Neural cell (in vitro differentiated cells): ENCODE measurements at regions not wholly inside any gene's neighbourhood (a gene's known extent, or its start where the extent isn't known, plus 50 kb on each side); places are given as distances from the start of the nearest gene placed in this dataset.

Source experiments
- H2AFZ ChIP-seq: fragments of 200-600, 300-800 bp; sonication (generic), shearing (Covaris generic); 2 replicates; pipeline ENCODE4 v1.6.0; 2014; ENCODE audit warnings: low read depth, mild to moderate bottlenecking, antibody characterized with exemption, low read length, moderate library complexity
- H3F3A ChIP-seq: fragments of 200-600 bp; shearing (Covaris generic); 2 replicates; pipeline ENCODE4 v1.6.1; 2016; ENCODE audit warnings: mild to moderate bottlenecking, moderate library complexity, mixed read lengths, antibody characterized with exemption, low read length; ENCODE audit not compliant: insufficient read depth, poor library complexity, severe bottlenecking
- H3K27ac ChIP-seq: fragments of 200-600, 300-800 bp; sonication (generic), shearing (Covaris generic); 2 replicates; pipeline ENCODE4 v1.5.1; 2014; ENCODE audit warnings: mild to moderate bottlenecking, low read length, moderate library complexity
- H3K27me3 ChIP-seq: fragments of 300-800, 200-600 bp; sonication (generic), shearing (Covaris generic); 2 replicates; pipeline ENCODE4 v1.6.0; 2014; ENCODE audit warnings: mild to moderate bottlenecking, low read depth, low read length, moderate library complexity; ENCODE audit not compliant: insufficient read depth
- H3K36me3 ChIP-seq: fragments of 300-800, 200-600 bp; sonication (generic), shearing (Covaris generic); 2 replicates; pipeline ENCODE4 v1.5.1; 2014; ENCODE audit warnings: mild to moderate bottlenecking, antibody characterized with exemption, low read length, moderate library complexity; ENCODE audit not compliant: insufficient read depth
- H3K4me2 ChIP-seq: fragments of 300-800, 200-600 bp; sonication (generic), shearing (Covaris generic); 2 replicates; pipeline ENCODE4 v1.6.0; 2014; ENCODE audit warnings: mild to moderate bottlenecking, low read length
- H3K4me3 ChIP-seq: fragments of 300-800, 200-600 bp; sonication (generic), shearing (Covaris generic); 2 replicates; pipeline ENCODE4 v1.5.1; 2014; ENCODE audit warnings: mild to moderate bottlenecking, low read length, moderate library complexity
- H3K79me2 ChIP-seq: fragments of 200-600 bp; shearing (Covaris generic); replicated peaks from 2 replicates; pipeline ENCODE4 v1.6.0; 2014; ENCODE audit warnings: mild to moderate bottlenecking, low read length, moderate library complexity; ENCODE audit not compliant: insufficient read depth
- H3K9ac ChIP-seq: fragments of 300-800, 200-600 bp; sonication (generic), shearing (Covaris generic); 2 replicates; pipeline ENCODE4 v1.6.1; 2016; ENCODE audit warnings: mild to moderate bottlenecking, low read length, mixed read lengths
- H3K9me2 ChIP-seq: fragments of 200-600 bp; shearing (Covaris generic); 2 replicates; pipeline ENCODE4 v1.6.1; 2016; ENCODE audit warnings: mild to moderate bottlenecking, low read length, mixed read lengths; ENCODE audit not compliant: insufficient read depth
- H3K9me3 ChIP-seq: fragments of 200-600, 300-800 bp; sonication (generic), shearing (Covaris generic); 2 replicates; pipeline ENCODE4 v1.6.1; 2016; ENCODE audit warnings: mild to moderate bottlenecking, mixed run types, low read length, moderate library complexity, mixed read lengths
- H4K20me1 ChIP-seq: fragments of 200-600 bp; shearing (Covaris generic); 2 replicates; pipeline ENCODE4 v1.6.1; 2016; ENCODE audit warnings: mild to moderate bottlenecking, mixed run types; ENCODE audit not compliant: insufficient read depth
- EP300 ChIP-seq: fragments of 450-650 bp; conservative IDR thresholded peaks from 2 replicates; pipeline ENCODE4 v1.6.1; 2014; ENCODE audit warnings: antibody characterized with exemption, mild to moderate bottlenecking, moderate library complexity; ENCODE audit not compliant: poor library complexity, severe bottlenecking
- EZH2 ChIP-seq: fragments of 200-600, 300-800 bp; shearing (Covaris generic), sonication (generic); IDR thresholded peaks from 2 replicates; pipeline ENCODE4 v1.6.1; 2014; ENCODE audit warnings: antibody characterized with exemption, low read length, borderline replicate concordance, mild to moderate bottlenecking; ENCODE audit not compliant: insufficient read depth, poor library complexity, severe bottlenecking
- MXI1 ChIP-seq: fragments of 450-650 bp; conservative IDR thresholded peaks from 2 replicates; pipeline ENCODE4 v1.6.1; 2014; ENCODE audit warnings: antibody characterized with exemption, mild to moderate bottlenecking; ENCODE audit not compliant: poor library complexity, severe bottlenecking
- POLR2AphosphoS5 ChIP-seq: IDR thresholded peaks from 2 replicates; pipeline ENCODE4 v1.6.1; 2012
- RAD21 ChIP-seq: fragments of 450-650 bp; conservative IDR thresholded peaks from 2 replicates; pipeline ENCODE4 v1.6.1; 2014; ENCODE audit warnings: antibody characterized with exemption, mild to moderate bottlenecking, moderate library complexity
- SMC3 ChIP-seq: fragments of 450-650 bp; conservative IDR thresholded peaks from 2 replicates; pipeline ENCODE4 v1.6.1; 2014; ENCODE audit warnings: antibody characterized with exemption, mild to moderate bottlenecking, moderate library complexity; ENCODE audit not compliant: poor library complexity
- TAF1 ChIP-seq: IDR thresholded peaks from 2 replicates; pipeline ENCODE4 v1.6.1; 2012; ENCODE audit warnings: low read depth
- TF ChIP-seq, protein P1 (sequence below): fragments of 450-650 bp; IDR thresholded peaks from 2 replicates; pipeline ENCODE4 v1.5.1; 2014; ENCODE audit warnings: antibody characterized with exemption, mild to moderate bottlenecking, moderate library complexity; ENCODE audit not compliant: poor library complexity, severe bottlenecking
- TF ChIP-seq, protein P2 (sequence below): IDR thresholded peaks from 2 replicates; pipeline ENCODE4 v1.6.1; 2012; ENCODE audit warnings: borderline replicate concordance

DNA sequence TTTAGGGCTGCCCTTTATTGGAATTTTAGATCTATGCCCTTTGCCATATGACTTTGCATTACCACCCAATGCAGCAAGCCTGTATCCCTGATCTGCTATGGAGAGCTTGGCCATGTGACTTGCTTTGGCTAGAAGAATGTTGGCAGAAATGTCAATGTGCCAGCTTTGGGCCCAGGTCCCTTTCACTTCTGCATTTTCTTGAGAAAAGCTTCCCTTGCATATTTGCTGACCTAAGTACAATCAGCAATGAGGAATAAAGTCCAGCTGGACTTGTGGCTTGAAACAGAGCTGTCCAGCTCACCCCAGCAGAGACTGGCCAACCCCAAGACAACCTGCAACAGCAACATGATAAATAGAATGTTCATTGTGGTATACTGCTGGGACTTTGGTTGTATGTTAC is 135.9 kb downstream of the PAH start:
- Histone ChIP-seq H4K20me1 (no peaks in the 10 kb centered on the region), H3K36me3 (no peaks in the 10 kb centered on the region), H3K79me2 (no peaks in the 10 kb centered on the region), H3F3A (no peaks in the 10 kb centered on the region), H3K27ac (no peak overlapping the region), H3K9me2 (no peaks in the 10 kb centered on the region), H3K27me3 (no peaks in the 10 kb centered on the region), H2AFZ (no peak overlapping the region), H3K4me3 (no peak overlapping the region), H3K4me2 (no peak overlapping the region), H3K9me3 (no peaks in the 10 kb centered on the region), H3K9ac (no peak overlapping the region)
- no peak for TF ChIP-seq TAF1
- TF ChIP-seq RAD21: no peak
- TF ChIP-seq, protein P1, sequence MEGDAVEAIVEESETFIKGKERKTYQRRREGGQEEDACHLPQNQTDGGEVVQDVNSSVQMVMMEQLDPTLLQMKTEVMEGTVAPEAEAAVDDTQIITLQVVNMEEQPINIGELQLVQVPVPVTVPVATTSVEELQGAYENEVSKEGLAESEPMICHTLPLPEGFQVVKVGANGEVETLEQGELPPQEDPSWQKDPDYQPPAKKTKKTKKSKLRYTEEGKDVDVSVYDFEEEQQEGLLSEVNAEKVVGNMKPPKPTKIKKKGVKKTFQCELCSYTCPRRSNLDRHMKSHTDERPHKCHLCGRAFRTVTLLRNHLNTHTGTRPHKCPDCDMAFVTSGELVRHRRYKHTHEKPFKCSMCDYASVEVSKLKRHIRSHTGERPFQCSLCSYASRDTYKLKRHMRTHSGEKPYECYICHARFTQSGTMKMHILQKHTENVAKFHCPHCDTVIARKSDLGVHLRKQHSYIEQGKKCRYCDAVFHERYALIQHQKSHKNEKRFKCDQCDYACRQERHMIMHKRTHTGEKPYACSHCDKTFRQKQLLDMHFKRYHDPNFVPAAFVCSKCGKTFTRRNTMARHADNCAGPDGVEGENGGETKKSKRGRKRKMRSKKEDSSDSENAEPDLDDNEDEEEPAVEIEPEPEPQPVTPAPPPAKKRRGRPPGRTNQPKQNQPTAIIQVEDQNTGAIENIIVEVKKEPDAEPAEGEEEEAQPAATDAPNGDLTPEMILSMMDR: no peak
- no peak for TF ChIP-seq SMC3
- no peak for TF ChIP-seq POLR2AphosphoS5
- TF ChIP-seq EZH2: no peak
- TF ChIP-seq MXI1: no peak
- TF ChIP-seq, protein P2, sequence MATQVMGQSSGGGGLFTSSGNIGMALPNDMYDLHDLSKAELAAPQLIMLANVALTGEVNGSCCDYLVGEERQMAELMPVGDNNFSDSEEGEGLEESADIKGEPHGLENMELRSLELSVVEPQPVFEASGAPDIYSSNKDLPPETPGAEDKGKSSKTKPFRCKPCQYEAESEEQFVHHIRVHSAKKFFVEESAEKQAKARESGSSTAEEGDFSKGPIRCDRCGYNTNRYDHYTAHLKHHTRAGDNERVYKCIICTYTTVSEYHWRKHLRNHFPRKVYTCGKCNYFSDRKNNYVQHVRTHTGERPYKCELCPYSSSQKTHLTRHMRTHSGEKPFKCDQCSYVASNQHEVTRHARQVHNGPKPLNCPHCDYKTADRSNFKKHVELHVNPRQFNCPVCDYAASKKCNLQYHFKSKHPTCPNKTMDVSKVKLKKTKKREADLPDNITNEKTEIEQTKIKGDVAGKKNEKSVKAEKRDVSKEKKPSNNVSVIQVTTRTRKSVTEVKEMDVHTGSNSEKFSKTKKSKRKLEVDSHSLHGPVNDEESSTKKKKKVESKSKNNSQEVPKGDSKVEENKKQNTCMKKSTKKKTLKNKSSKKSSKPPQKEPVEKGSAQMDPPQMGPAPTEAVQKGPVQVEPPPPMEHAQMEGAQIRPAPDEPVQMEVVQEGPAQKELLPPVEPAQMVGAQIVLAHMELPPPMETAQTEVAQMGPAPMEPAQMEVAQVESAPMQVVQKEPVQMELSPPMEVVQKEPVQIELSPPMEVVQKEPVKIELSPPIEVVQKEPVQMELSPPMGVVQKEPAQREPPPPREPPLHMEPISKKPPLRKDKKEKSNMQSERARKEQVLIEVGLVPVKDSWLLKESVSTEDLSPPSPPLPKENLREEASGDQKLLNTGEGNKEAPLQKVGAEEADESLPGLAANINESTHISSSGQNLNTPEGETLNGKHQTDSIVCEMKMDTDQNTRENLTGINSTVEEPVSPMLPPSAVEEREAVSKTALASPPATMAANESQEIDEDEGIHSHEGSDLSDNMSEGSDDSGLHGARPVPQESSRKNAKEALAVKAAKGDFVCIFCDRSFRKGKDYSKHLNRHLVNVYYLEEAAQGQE: no peak
- no peak for TF ChIP-seq EP300

DNA sequence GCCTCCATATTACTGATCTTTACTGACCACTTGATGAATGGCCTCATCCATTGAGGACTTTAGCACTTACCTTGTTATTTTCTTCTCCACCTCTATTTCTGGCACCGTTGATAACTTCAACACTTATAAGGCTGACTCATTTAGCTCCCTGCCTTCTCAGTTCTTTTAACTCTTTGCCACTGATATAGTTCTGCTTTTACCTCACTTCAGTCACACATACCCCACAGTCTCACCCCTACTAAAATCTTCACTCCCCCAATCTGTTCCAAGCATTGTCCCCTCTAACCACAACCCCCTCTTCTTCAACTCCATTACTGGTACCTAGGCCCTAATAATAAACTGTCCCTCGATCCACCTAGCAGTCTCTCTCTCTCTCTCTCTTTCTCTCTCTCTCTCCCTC is 141.0 kb downstream of the PAH start:
- no peaks in the 10 kb centered on the region for H3F3A ChIP-seq
- no peaks in the 10 kb centered on the region for H3K9me2 ChIP-seq
- H3K4me2 ChIP-seq: no peak overlapping the region
- no peak overlapping the region for H3K4me3 ChIP-seq
- H3K27me3 ChIP-seq: no peaks in the 10 kb centered on the region
- no peak overlapping the region for H3K9ac ChIP-seq
- no peaks in the 10 kb centered on the region for H3K36me3 ChIP-seq
- H2AFZ ChIP-seq: no peak overlapping the region
- H3K79me2 ChIP-seq: no peaks in the 10 kb centered on the region
- no peaks in the 10 kb centered on the region for H3K9me3 ChIP-seq
- no peak overlapping the region for H3K27ac ChIP-seq
- no peaks in the 10 kb centered on the region for H4K20me1 ChIP-seq
- no peak for TF ChIP-seq RAD21
- TF ChIP-seq SMC3: no peak
- no peak for TF ChIP-seq MXI1
- TF ChIP-seq, protein P1: no peak
- no peak for TF ChIP-seq TAF1
- TF ChIP-seq, protein P2: no peak
- no peak for TF ChIP-seq POLR2AphosphoS5
- no peak for TF ChIP-seq EZH2
- no peak for TF ChIP-seq EP300
